Mesenchymal stem cell (in vitro differentiated cells and primary cell): ENCODE measurements at regions not wholly inside any gene's neighbourhood (a gene's known extent, or its start where the extent isn't known, plus 50 kb on each side); places are given as distances from the start of the nearest gene placed in this dataset.

Experiments
- DNase-seq: peaks from one replicate; pipeline ENCODE4 v3.0.0-alpha.2; 2013
- H2AFZ ChIP-seq: one replicate; pipeline ENCODE4 v1.6.1; 2013; ENCODE audit warnings: low read depth, mild to moderate bottlenecking, control low read depth, inconsistent platforms, low read length, moderate library complexity
- H2AK5ac ChIP-seq: 2 replicates; pipeline ENCODE4 v1.6.1; 2013; ENCODE audit warnings: low read length, moderate library complexity, mild to moderate bottlenecking, inconsistent platforms; ENCODE audit not compliant: severe bottlenecking
- H2BK120ac ChIP-seq: one replicate; pipeline ENCODE4 v1.6.1; 2013; ENCODE audit warnings: low read depth, mild to moderate bottlenecking, inconsistent platforms, low read length, moderate library complexity
- H2BK12ac ChIP-seq, 2 experiments: one replicate each; pipeline ENCODE4 v1.6.1; 2013; ENCODE audit warnings: inconsistent platforms in 2 of 2, low read length in 2 of 2, mild to moderate bottlenecking in 2 of 2, moderate library complexity in 2 of 2, control low read depth in 1 of 2
- H2BK15ac ChIP-seq: one replicate; pipeline ENCODE4 v1.6.1; 2013; ENCODE audit warnings: mild to moderate bottlenecking, low read depth, inconsistent platforms; ENCODE audit not compliant: poor library complexity, severe bottlenecking
- H2BK5ac ChIP-seq: 2 replicates; pipeline ENCODE4 v1.6.1; 2013; ENCODE audit warnings: low read depth, mild to moderate bottlenecking, low read length, control low read depth, inconsistent platforms; ENCODE audit not compliant: poor library complexity, severe bottlenecking
- H3K14ac ChIP-seq, 2 experiments: one replicate each; pipeline ENCODE4 v1.6.1; 2013; ENCODE audit warnings: inconsistent platforms in 2 of 2, low read length in 2 of 2, control low read depth in 1 of 2, mild to moderate bottlenecking in 1 of 2, moderate library complexity in 1 of 2
- H3K18ac ChIP-seq, 2 experiments: one replicate each; pipeline ENCODE4 v1.6.1; 2013; ENCODE audit warnings: inconsistent platforms in 2 of 2, low read length in 2 of 2, control low read depth in 1 of 2, low read depth in 1 of 2, mild to moderate bottlenecking in 1 of 2
- H3K23ac ChIP-seq, 2 experiments: one replicate each; pipeline ENCODE4 v1.6.1; 2013; ENCODE audit warnings: inconsistent platforms in 2 of 2, low read length in 2 of 2, mild to moderate bottlenecking in 2 of 2, moderate library complexity in 2 of 2, control low read depth in 1 of 2
- H3K27ac ChIP-seq: 2 replicates; pipeline ENCODE4 v1.5.1; 2013; ENCODE audit warnings: mild to moderate bottlenecking, moderate library complexity, low read length, control low read depth, inconsistent platforms; ENCODE audit not compliant: poor library complexity, severe bottlenecking
- H3K27me3 ChIP-seq, 2 experiments: 2 replicates each; pipeline versions ENCODE4 v1.6.1 to v1.7.0; 2013; ENCODE audit warnings: low read length in 2 of 2, mild to moderate bottlenecking in 2 of 2, moderate library complexity in 2 of 2, control low read depth in 1 of 2, inconsistent platforms in 1 of 2; ENCODE audit not compliant: control insufficient read depth in 1 of 2, insufficient read depth in 1 of 2
- H3K36me3 ChIP-seq, 2 experiments: 2 replicates each; pipeline versions ENCODE4 v1.6.1 to v1.7.0; 2013; ENCODE audit warnings: low read length in 2 of 2, control low read depth in 1 of 2, inconsistent platforms in 1 of 2, low read depth in 1 of 2, mild to moderate bottlenecking in 1 of 2; ENCODE audit not compliant: insufficient read depth in 2 of 2, control insufficient read depth in 1 of 2
- H3K4ac ChIP-seq, 2 experiments: one replicate each; pipeline ENCODE4 v1.6.1; 2013; ENCODE audit warnings: inconsistent platforms in 2 of 2, low read length in 2 of 2, mild to moderate bottlenecking in 2 of 2, moderate library complexity in 2 of 2, control low read depth in 1 of 2, low read depth in 1 of 2
- H3K4me1 ChIP-seq: 2 replicates; pipeline ENCODE4 v1.6.1; 2013; ENCODE audit warnings: low read depth, low read length, control low read depth; ENCODE audit not compliant: control insufficient read depth, insufficient read depth
- H3K4me2 ChIP-seq: 2 replicates; pipeline ENCODE4 v1.6.1; 2013; ENCODE audit warnings: low read length, mild to moderate bottlenecking, inconsistent platforms; ENCODE audit not compliant: poor library complexity, severe bottlenecking
- H3K4me3 ChIP-seq, 2 experiments: 2 replicates each; pipeline versions ENCODE4 v1.5.1 to v1.7.0; 2013; ENCODE audit warnings: low read length in 2 of 2, mild to moderate bottlenecking in 2 of 2, control low read depth in 1 of 2, low read depth in 1 of 2; ENCODE audit not compliant: insufficient read depth in 1 of 2
- H3K79me1 ChIP-seq: replicated peaks from 2 replicates; pipeline ENCODE4 v1.6.1; 2013; ENCODE audit warnings: mild to moderate bottlenecking, control low read depth, low read length, inconsistent platforms; ENCODE audit not compliant: poor library complexity, severe bottlenecking
- H3K9ac ChIP-seq: 2 replicates; pipeline ENCODE4 v1.7.0; 2013; ENCODE audit warnings: mild to moderate bottlenecking, low read length, moderate library complexity
- H3K9me3 ChIP-seq: 2 replicates; pipeline ENCODE4 v1.7.0; 2013; ENCODE audit warnings: mild to moderate bottlenecking, low read length; ENCODE audit not compliant: control insufficient read depth
- H4K8ac ChIP-seq: one replicate; pipeline ENCODE4 v1.6.1; 2013; ENCODE audit warnings: inconsistent platforms, mild to moderate bottlenecking, low read length, moderate library complexity
- H4K91ac ChIP-seq: one replicate; pipeline ENCODE4 v1.6.1; 2013; ENCODE audit warnings: mild to moderate bottlenecking, low read length, inconsistent platforms
- WGBS: methylation state at CpG from one replicate; pipeline ENCODE4 v1.1.7; 2013; ENCODE audit warnings: mixed read lengths; 5-methylcytosine and 5-hydroxymethylcytosine counted together

DNA sequence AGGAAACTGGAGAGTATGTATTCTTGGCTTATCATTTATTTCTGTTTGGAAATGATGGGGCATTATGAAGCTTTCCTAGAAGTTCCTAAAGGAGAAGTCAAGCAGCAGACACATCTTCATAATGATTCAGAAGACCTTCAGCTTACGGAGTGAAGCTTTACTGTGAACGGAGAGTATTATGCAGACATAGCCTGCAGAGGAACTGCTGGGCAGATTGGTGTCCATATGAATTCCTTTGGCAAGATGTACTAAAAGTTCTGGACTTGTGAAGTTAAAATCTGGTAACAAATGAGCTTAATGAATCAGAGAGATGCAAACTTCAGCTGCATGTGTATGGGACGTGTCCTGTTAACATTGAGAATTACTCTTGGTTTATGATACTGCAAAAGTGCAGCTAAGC is 60.1 kb downstream of the NABP1 start:
- Histone ChIP-seq H4K8ac (no peak overlapping the region), H3K14ac (no peak overlapping the region), H2BK120ac (no peak overlapping the region), H4K91ac (no peak overlapping the region), H2BK15ac (no peak overlapping the region), H3K4me2 (no peak overlapping the region), H3K18ac (no peak overlapping the region), H3K79me1 (no peaks in the 10 kb centered on the region), H3K9me3 (no peaks in the 10 kb centered on the region), H3K4me1 (no peaks in the 10 kb centered on the region), H2AFZ (no peak overlapping the region), H3K9ac (no peak overlapping the region), H2BK5ac (no peak overlapping the region), H3K4me3 (no peak overlapping the region), H3K23ac (no peak overlapping the region), H3K4ac (no peak overlapping the region), H3K27me3 (no peaks in the 10 kb centered on the region), H2AK5ac (no peak overlapping the region), H3K36me3 (no peaks in the 10 kb centered on the region), H2BK12ac (no peak overlapping the region), H3K27ac (no peak overlapping the region)
- 98% methylated on average over 3 of the region's 3 CpGs for WGBS
- no peak for DNase-seq

DNA sequence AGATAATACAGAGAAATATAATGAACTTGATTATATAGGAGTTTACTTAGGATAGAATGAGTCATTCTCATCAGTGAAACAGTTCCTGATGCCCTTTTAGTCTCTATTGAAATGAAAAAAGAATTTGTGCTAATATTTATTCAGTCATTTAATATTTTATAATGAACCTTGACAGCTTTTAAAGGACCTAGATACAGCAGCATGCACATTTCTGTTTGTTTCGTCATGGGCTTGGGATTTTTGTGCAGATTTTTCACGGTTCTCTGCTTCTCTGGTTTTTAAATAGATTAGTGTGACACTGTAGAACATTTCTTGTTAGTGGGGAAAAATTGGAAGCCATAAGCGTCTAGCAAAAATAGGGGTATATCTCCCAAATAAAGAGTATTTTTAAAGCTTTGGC is 60.7 kb downstream of the NABP1 start:
- Histone ChIP-seq H3K9me3 (no peaks in the 10 kb centered on the region), H3K18ac (no peak overlapping the region), H4K8ac (no peak overlapping the region), H2BK15ac (no peak overlapping the region), H2AK5ac (no peak overlapping the region), H2BK120ac (no peak overlapping the region), H3K4ac (no peak overlapping the region), H3K36me3 (no peaks in the 10 kb centered on the region), H3K23ac (no peak overlapping the region), H3K27ac (no peak overlapping the region), H4K91ac (no peak overlapping the region), H3K79me1 (no peaks in the 10 kb centered on the region), H3K14ac (no peak overlapping the region), H2BK5ac (no peak overlapping the region), H3K27me3 (no peaks in the 10 kb centered on the region), H2BK12ac (no peak overlapping the region), H3K9ac (no peak overlapping the region), H3K4me2 (no peak overlapping the region), H2AFZ (no peak overlapping the region), H3K4me3 (no peak overlapping the region), H3K4me1 (no peaks in the 10 kb centered on the region)
- WGBS, result 93% methylated on average over 3 of the region's 3 CpGs
- no peak for DNase-seq

DNA sequence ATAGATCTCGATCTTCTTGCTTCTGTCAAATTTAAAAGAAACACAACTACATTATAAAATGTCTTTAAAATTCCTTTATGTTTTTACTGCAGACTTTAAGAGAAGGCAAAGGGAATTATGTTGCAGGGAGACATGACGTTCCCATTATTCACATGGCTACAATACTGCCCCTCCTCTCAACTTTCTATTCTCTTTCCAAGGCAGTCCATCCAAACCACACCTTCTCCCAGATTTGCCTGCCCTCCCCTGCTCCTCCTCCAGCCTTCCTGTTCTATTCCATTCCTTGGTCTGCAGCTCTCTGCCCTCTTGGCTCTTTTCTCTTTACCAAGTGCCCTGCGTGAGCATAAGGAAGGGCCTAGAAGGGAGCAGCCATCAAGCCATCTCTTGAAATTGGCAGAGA is 61.3 kb downstream of the NABP1 start:
- Histone ChIP-seq H3K4me2 (no peak overlapping the region), H3K79me1 (no peaks in the 10 kb centered on the region), H2AK5ac (no peak overlapping the region), H2BK12ac (no peak overlapping the region), H4K91ac (no peak overlapping the region), H3K9ac (no peak overlapping the region), H3K4me3 (no peak overlapping the region), H3K18ac (no peak overlapping the region), H2AFZ (no peak overlapping the region), H3K27me3 (no peaks in the 10 kb centered on the region), H3K4ac (no peak overlapping the region), H3K4me1 (no peaks in the 10 kb centered on the region), H3K14ac (no peak overlapping the region), H4K8ac (no peak overlapping the region), H2BK15ac (no peak overlapping the region), H3K27ac (no peak overlapping the region), H2BK120ac (no peak overlapping the region), H2BK5ac (no peak overlapping the region), H3K36me3 (no peaks in the 10 kb centered on the region), H3K9me3 (no peaks in the 10 kb centered on the region), H3K23ac (no peak overlapping the region)
- 96% methylated on average over 1 of the region's 3 CpGs for WGBS
- no peak for DNase-seq

DNA sequence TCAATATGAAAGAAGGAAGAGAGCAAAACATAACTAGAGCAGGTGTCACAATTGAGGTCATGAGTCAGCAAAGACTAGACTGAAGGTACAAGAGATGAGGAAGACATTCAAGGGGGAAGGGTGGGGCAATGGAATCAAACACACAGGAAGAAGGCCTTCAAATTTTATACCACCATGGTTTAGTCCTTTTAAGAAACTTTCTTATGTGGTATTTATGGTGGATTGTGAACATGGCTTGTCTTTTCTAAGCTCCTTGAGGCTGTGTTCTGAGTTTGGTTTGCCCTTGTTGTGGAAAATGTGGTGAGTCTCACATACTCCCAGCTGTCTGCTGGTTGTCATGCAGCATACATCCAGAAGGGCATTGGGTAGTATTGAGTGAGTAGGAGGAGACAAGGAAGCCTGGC is 62.1 kb downstream of the NABP1 start:
- Histone ChIP-seq H3K4ac (no peak overlapping the region), H3K9me3 (no peaks in the 10 kb centered on the region), H3K4me1 (no peaks in the 10 kb centered on the region), H3K4me2 (no peak overlapping the region), H2BK5ac (no peak overlapping the region), H4K91ac (no peak overlapping the region), H2BK12ac (no peak overlapping the region), H2AK5ac (no peak overlapping the region), H2BK120ac (no peak overlapping the region), H3K79me1 (no peaks in the 10 kb centered on the region), H3K27me3 (no peaks in the 10 kb centered on the region), H3K9ac (no peak overlapping the region), H3K14ac (no peak overlapping the region), H2BK15ac (no peak overlapping the region), H3K4me3 (no peak overlapping the region), H3K27ac (no peak overlapping the region), H4K8ac (no peak overlapping the region), H3K23ac (no peak overlapping the region), H3K18ac (no peak overlapping the region), H3K36me3 (no peaks in the 10 kb centered on the region), H2AFZ (no peak overlapping the region)
- peak; percentile 6 for DNase-seq
